ENCODE measurements at regions not wholly inside any gene's neighbourhood (a gene's known extent, or its start where the extent isn't known, plus 50 kb on each side); places are given as distances from the start of the nearest gene placed in this dataset.
A peak's percentile ranks its signal among the peaks of the same experiment; 100 is the strongest.

DNA sequence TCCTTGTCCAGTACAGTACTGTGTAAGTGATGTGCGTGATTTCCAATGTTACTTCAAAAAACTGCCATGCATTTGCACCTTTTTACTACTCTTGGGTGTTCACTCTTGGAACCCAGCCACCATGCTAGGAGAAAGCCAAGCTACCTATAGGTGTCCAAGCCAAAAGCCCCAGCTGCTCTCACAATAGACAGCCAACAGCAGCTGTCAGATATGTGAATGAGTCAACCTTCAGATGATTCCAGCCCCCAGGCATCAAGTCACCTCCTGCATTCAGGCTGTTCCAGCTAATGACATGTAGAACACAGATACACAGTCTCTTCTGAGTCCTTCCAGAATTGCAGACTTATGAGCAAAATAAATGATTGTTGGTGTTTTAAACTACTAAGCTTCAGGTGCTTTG, 417.7 kb upstream of the TGFBR2 start:
- H3K4me3 ChIP-seq (ENCODE audit: low read length in 2 of 2): no peak overlapping the region
- DNase-seq: no peak
- ChIA-PET CTCF (ENCODE audit: partially characterized antibody) (interaction anchor here (1.3 to 2.4 kb wide), 3 partner anchors 10 to 504 kb away, joined by 3 to 26 read pairs (median 3); no protein-coding TSS in a partner anchor), POLR2A (ENCODE audit: partially characterized antibody) (no interaction called here)
- H3K4me3 Mint-ChIP-seq: no peak overlapping the region
- peaks cover 5 to 8% of the 10 kb centered on the region in 2 donors for H3K27me3 Mint-ChIP-seq
- no peaks in the 10 kb centered on the region for H3K9me3 ChIP-seq (ENCODE audit: control insufficient read depth in 1 of 2, low read length in 2 of 2)
- intact Hi-C loops (cut with micrococcal nuclease): no loop called here
- H3K36me3 ChIP-seq (ENCODE audit: insufficient read depth, low read length): no peaks in the 10 kb centered on the region
- H3K36me3 Mint-ChIP-seq: no peaks in the 10 kb centered on the region
- H3K27me3 ChIP-seq (ENCODE audit: insufficient read depth, low read length): no peaks in the 10 kb centered on the region
- H3K4me1 ChIP-seq (ENCODE audit: insufficient read depth, low read length): no peaks in the 10 kb centered on the region
- no peak overlapping the region for H3K27ac ChIP-seq (ENCODE audit: low read depth, low read length)
- H3K27ac Mint-ChIP-seq: no peak overlapping the region
- H3K9me3 Mint-ChIP-seq: no peaks in the 10 kb centered on the region
- no peaks in the 10 kb centered on the region for H3K4me1 Mint-ChIP-seq

DNA sequence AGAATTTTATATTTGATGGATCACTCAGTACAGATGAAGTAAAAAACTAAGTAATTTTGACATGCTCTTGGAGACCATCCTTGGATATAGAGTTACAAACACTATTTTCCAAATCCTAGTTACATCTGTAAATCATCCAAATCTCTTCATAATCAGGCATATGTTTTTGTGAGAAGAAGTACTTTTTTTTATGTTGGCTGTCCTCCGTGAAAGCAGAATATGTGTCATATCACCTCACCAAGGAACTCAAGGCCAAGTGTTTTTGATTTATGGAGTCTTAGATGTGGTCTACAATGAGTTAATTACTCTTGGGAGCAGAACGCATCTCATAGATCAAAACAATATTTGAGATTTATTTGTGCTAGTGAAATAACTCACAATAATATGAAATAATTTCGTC, 416.5 kb upstream of the TGFBR2 start:
- no peak overlapping the region for H3K4me3 Mint-ChIP-seq
- intact Hi-C loops (cut with micrococcal nuclease): no loop called here

DNA sequence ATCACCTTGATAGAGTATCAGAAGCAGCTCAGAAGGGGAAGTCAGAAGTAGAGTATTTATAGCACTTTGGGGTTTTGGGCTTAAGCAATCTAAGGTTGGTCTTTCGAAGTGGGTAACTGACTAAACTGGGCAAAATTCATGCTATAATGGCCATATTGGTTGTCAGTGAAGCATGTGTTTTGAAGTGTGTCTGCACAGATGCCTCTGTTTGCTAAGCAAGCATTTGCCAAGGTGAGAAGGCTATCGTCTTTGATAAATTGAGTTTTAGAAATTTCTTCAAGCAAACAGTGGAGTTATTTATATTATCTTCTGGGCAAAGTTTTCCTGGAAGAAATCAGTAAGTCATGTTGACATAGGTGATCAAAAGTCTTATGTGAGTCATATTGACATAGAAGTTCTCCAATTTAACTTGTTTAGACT, 412.8 kb upstream of the TGFBR2 start:
- Mint-ChIP-seq H3K27me3 (peaks cover 0 to 2% of the 10 kb centered on the region in 2 donors), H3K9me3 (no peaks in the 10 kb centered on the region), H3K36me3 (no peaks in the 10 kb centered on the region), H3K27ac (no peak overlapping the region), H3K4me1 (no peaks in the 10 kb centered on the region), H3K4me3 (no peak overlapping the region)
- no peak overlapping the region for H3K4me3 ChIP-seq (ENCODE audit: low read length in 2 of 2)
- H3K27ac ChIP-seq (ENCODE audit: low read depth, low read length): no peak overlapping the region
- ChIA-PET POLR2A (ENCODE audit: partially characterized antibody) (no interaction called here), CTCF (ENCODE audit: partially characterized antibody) (no interaction called here)
- DNase-seq: no peak
- intact Hi-C loops (cut with micrococcal nuclease): no loop called here
- no peaks in the 10 kb centered on the region for H3K27me3 ChIP-seq (ENCODE audit: insufficient read depth, low read length)
- no peaks in the 10 kb centered on the region for H3K4me1 ChIP-seq (ENCODE audit: insufficient read depth, low read length)
- H3K36me3 ChIP-seq (ENCODE audit: insufficient read depth, low read length): no peaks in the 10 kb centered on the region
- H3K9me3 ChIP-seq (ENCODE audit: control insufficient read depth in 1 of 2, low read length in 2 of 2): no peaks in the 10 kb centered on the region

More for the DNA sequence above, 416.5 kb upstream of the TGFBR2 start:
- no peaks in the 10 kb centered on the region for H3K36me3 ChIP-seq (ENCODE audit: insufficient read depth, low read length)
- H3K27me3 ChIP-seq (ENCODE audit: insufficient read depth, low read length): no peaks in the 10 kb centered on the region
- DNase-seq: no peak
- H3K9me3 Mint-ChIP-seq: no peaks in the 10 kb centered on the region
- no peak overlapping the region for H3K4me3 ChIP-seq (ENCODE audit: low read length in 2 of 2)
- H3K27me3 Mint-ChIP-seq: peaks cover 5 to 10% of the 10 kb centered on the region in 2 donors
- H3K36me3 Mint-ChIP-seq: no peaks in the 10 kb centered on the region
- H3K27ac ChIP-seq (ENCODE audit: low read depth, low read length): no peak overlapping the region
- POLR2A ChIA-PET (ENCODE audit: partially characterized antibody): no interaction called here
- H3K27ac Mint-ChIP-seq: no peak overlapping the region
- no peaks in the 10 kb centered on the region for H3K4me1 Mint-ChIP-seq
- no peaks in the 10 kb centered on the region for H3K9me3 ChIP-seq (ENCODE audit: control insufficient read depth in 1 of 2, low read length in 2 of 2)
- CTCF ChIA-PET (ENCODE audit: partially characterized antibody): no interaction called here
- no peaks in the 10 kb centered on the region for H3K4me1 ChIP-seq (ENCODE audit: insufficient read depth, low read length)

DNA sequence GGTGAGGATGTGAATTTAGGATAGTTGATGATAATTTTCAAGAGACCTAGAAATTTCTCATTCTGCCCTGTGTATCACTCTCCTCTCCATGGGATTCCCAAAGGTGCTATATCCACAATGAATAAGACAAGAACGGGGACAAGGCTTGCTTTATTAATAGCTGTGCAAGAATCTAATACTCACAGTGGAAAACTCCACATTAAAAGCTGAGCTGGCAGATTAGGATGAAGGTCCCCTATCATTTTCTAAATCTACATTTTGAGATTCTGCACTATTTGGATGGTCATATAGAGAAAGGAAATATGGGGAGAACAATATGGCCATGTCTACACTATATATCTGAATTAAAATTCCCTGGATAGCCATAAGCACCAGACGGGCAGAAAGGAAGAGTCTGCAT, 411.0 kb upstream of the TGFBR2 start:
- peaks cover 0 to 2% of the 10 kb centered on the region in 2 donors for H3K27me3 Mint-ChIP-seq
- H3K4me1 Mint-ChIP-seq: no peaks in the 10 kb centered on the region
- Histone ChIP-seq H3K36me3 (ENCODE audit: insufficient read depth, low read length) (no peaks in the 10 kb centered on the region), H3K27ac (ENCODE audit: low read depth, low read length) (no peak overlapping the region), H3K4me3 (ENCODE audit: low read length in 2 of 2) (no peak overlapping the region), H3K27me3 (ENCODE audit: insufficient read depth, low read length) (no peaks in the 10 kb centered on the region), H3K9me3 (ENCODE audit: control insufficient read depth in 1 of 2, low read length in 2 of 2) (no peaks in the 10 kb centered on the region), H3K4me1 (ENCODE audit: insufficient read depth, low read length) (no peaks in the 10 kb centered on the region)
- POLR2A ChIA-PET (ENCODE audit: partially characterized antibody): no interaction called here
- H3K27ac Mint-ChIP-seq: no peak overlapping the region
- no peaks in the 10 kb centered on the region for H3K9me3 Mint-ChIP-seq
- no peaks in the 10 kb centered on the region for H3K36me3 Mint-ChIP-seq
- DNase-seq: no peak
- CTCF ChIA-PET (ENCODE audit: partially characterized antibody): interaction anchor here (0.8 to 1.3 kb wide), 3 partner anchors 11 to 499 kb away, joined by 3 to 4 read pairs (median 4); no protein-coding TSS in a partner anchor
- no peak overlapping the region for H3K4me3 Mint-ChIP-seq
- intact Hi-C loops (cut with micrococcal nuclease): loop anchor here (5.0 kb wide), 1 partner anchor 153 kb away; no protein-coding TSS in a partner anchor

DNA sequence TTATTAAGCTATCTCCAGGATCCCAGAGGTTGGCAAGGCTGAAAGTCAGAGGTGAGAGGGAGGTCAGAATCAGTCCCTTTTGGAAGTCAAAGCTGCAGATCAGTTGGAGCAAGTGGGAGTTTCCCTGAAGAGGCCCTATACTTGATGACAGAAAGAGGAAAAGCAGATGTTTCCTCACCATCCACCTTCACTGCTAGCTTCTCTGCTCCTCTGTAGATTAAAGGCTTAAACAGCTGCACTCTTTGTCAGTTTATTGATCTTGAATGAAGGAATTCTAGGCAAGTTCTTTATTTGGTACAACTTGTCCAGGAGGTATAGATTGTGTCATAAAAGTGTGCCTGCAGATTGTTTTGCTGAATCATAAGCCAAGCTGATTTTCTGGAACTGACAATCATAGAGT, 408.2 kb upstream of the TGFBR2 start:
- CTCF ChIA-PET (ENCODE audit: partially characterized antibody): interaction anchor here (0.7 to 3.4 kb wide), 43 partner anchors 8 to 1722 kb away, joined by 3 to 58 read pairs (median 4); no protein-coding TSS in a partner anchor
- Mint-ChIP-seq H3K4me3 (no peak overlapping the region), H3K27ac (no peak overlapping the region), H3K4me1 (no peaks in the 10 kb centered on the region), H3K9me3 (no peaks in the 10 kb centered on the region), H3K36me3 (no peaks in the 10 kb centered on the region), H3K27me3 (peaks cover 0 to 2% of the 10 kb centered on the region in 2 donors)
- POLR2A ChIA-PET (ENCODE audit: partially characterized antibody): no interaction called here
- Histone ChIP-seq H3K27me3 (ENCODE audit: insufficient read depth, low read length) (no peaks in the 10 kb centered on the region), H3K4me1 (ENCODE audit: insufficient read depth, low read length) (no peaks in the 10 kb centered on the region), H3K36me3 (ENCODE audit: insufficient read depth, low read length) (no peaks in the 10 kb centered on the region), H3K27ac (ENCODE audit: low read depth, low read length) (no peak overlapping the region), H3K9me3 (ENCODE audit: control insufficient read depth in 1 of 2, low read length in 2 of 2) (no peaks in the 10 kb centered on the region), H3K4me3 (ENCODE audit: low read length in 2 of 2) (no peak overlapping the region)
- no peak for DNase-seq
- intact Hi-C loops (cut with micrococcal nuclease): loop anchor here (5.0 kb wide), 1 partner anchor 156 kb away; no protein-coding TSS in a partner anchor

DNA sequence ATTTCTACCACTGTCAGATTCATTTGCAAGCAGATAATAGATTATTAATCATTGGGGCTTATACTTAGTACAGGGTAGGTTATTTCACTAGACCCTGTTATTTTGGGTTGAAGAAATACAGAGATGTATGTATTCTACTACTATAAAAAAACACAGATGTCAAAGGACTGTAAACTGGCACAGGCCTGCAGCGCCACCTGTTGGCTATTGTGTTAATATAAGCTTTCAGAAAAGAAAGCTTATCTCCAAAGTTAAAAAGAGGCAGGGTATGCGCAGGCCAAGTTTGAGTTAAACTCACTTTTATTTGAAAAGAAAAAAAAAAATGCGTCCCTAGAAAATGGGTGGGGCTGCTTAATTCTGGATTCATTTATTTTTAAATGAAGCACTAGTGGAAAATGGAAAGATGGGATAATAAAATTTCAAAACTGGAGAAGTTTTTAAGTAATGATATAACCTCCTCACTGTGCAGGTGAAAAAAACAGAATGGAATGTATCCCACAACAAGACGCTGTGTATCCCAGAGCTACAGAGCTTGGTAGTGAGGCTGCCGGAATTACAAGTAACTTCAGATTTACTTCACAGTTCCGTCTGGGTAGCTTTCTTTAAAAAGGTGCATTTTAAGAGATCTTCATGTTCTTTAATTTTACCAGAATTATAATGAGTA, 407.2 kb upstream of the TGFBR2 start:
- no peak overlapping the region for H3K4me3 ChIP-seq (ENCODE audit: low read length in 2 of 2)
- H3K36me3 Mint-ChIP-seq: no peaks in the 10 kb centered on the region
- DNase-seq: peak; percentile 41 to 44 (median 43)
- no peaks in the 10 kb centered on the region for H3K9me3 ChIP-seq (ENCODE audit: control insufficient read depth in 1 of 2, low read length in 2 of 2)
- H3K27me3 Mint-ChIP-seq: no peaks in the 10 kb centered on the region
- H3K27ac ChIP-seq (ENCODE audit: low read depth, low read length): no peak overlapping the region
- H3K4me3 Mint-ChIP-seq: no peak overlapping the region
- intact Hi-C loops (cut with micrococcal nuclease): loop anchor here (1.0 to 5.0 kb wide), 5 partner anchors 86 to 494 kb away; no protein-coding TSS in a partner anchor
- ChIA-PET CTCF (ENCODE audit: partially characterized antibody) (interaction anchor here (0.6 to 3.4 kb wide), 47 partner anchors 8 to 1532 kb away, joined by 3 to 58 read pairs (median 5); partner anchors contain the start of gene TGFBR2), POLR2A (ENCODE audit: partially characterized antibody) (no interaction called here)
- no peaks in the 10 kb centered on the region for H3K27me3 ChIP-seq (ENCODE audit: insufficient read depth, low read length)
- H3K9me3 Mint-ChIP-seq: no peaks in the 10 kb centered on the region
- no peaks in the 10 kb centered on the region for H3K4me1 ChIP-seq (ENCODE audit: insufficient read depth, low read length)
- no peaks in the 10 kb centered on the region for H3K36me3 ChIP-seq (ENCODE audit: insufficient read depth, low read length)
- no peak overlapping the region for H3K27ac Mint-ChIP-seq
- H3K4me1 Mint-ChIP-seq: no peaks in the 10 kb centered on the region

- no peaks in the 10 kb centered on the region for H3K36me3 ChIP-seq (ENCODE audit: insufficient read depth, low read length)
- intact Hi-C loops (cut with micrococcal nuclease): loop anchor here (1.0 to 5.0 kb wide), 5 partner anchors 87 to 493 kb away; no protein-coding TSS in a partner anchor
- H3K4me1 ChIP-seq (ENCODE audit: insufficient read depth, low read length): no peaks in the 10 kb centered on the region
- DNase-seq: no peak
- H3K27ac Mint-ChIP-seq: no peak overlapping the region
- no peaks in the 10 kb centered on the region for H3K9me3 Mint-ChIP-seq
- H3K4me3 ChIP-seq (ENCODE audit: low read length in 2 of 2): no peak overlapping the region
- H3K27me3 Mint-ChIP-seq: no peaks in the 10 kb centered on the region
- H3K27ac ChIP-seq (ENCODE audit: low read depth, low read length): no peak overlapping the region
- H3K36me3 Mint-ChIP-seq: no peaks in the 10 kb centered on the region
- ChIA-PET CTCF (ENCODE audit: partially characterized antibody) (interaction anchor here (0.7 to 3.4 kb wide), 20 partner anchors 9 to 1532 kb away, joined by 3 to 26 read pairs (median 6); partner anchors contain the start of gene TGFBR2), POLR2A (ENCODE audit: partially characterized antibody) (no interaction called here)
- no peaks in the 10 kb centered on the region for H3K27me3 ChIP-seq (ENCODE audit: insufficient read depth, low read length)
- H3K9me3 ChIP-seq (ENCODE audit: control insufficient read depth in 1 of 2, low read length in 2 of 2): no peaks in the 10 kb centered on the region
- H3K4me3 Mint-ChIP-seq: no peak overlapping the region
- no peaks in the 10 kb centered on the region for H3K4me1 Mint-ChIP-seq
These were observed 406.5 kb upstream of the TGFBR2 start for GRCh38 chr3:30199855-30200254.
